Activated T-cell treated with anti-CD3 and anti-CD28 coated beads for 48 hours (primary cell): ENCODE measurements at regions not wholly inside any gene's neighbourhood (a gene's known extent, or its start where the extent isn't known, plus 50 kb on each side); places are given as distances from the start of the nearest gene placed in this dataset.

Experiments
- DNase-seq: peaks from one replicate; pipeline ENCODE4 v3.0.0-alpha.2; 2020; ENCODE audit warnings: low read depth

DNA sequence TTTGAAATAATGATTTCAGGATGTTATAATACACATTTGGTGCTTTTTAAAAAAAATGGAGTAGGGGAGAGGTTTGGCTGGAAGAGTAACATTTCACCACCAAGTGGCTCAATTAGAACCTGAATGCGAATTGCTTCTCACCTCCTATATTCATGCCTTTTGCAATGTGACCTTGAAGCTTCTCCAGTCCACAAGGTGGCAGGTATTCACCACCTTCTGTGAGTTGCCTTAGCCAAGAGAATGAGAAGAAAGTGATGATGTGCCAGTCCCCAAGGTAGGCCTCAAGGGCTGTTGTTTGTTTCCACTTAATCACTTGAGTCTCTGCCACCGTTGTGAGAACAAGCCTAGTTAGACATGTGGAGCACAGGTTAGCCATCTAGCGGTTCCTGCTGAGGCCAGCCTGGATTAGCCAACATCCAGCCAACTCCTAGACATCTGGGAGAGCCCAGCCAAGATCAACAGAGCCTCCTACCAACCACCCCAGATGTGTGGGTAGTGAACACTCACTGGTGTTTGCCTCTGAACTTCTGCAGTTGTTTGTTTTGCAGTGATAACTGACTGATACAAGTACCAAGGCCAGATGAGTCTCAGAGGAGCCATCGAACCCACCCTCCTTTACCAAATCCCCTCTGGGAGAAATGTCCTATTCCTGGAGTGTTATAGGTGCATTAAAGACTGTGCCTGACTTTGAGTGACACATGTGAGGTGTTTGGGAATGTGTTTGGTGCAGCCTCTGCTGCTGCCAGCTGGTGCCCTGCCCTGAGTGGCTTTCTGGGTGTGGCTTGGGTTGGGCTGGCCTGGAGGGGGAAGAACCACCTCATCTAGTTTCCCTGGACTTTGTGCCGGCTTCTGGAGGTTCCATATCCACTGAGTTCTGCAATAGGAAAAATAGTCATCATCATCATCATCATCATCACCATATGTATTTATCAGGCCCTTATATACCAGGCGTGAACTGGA lies 132.5 kb upstream of the RFLNA start:
- no peak for DNase-seq

DNA sequence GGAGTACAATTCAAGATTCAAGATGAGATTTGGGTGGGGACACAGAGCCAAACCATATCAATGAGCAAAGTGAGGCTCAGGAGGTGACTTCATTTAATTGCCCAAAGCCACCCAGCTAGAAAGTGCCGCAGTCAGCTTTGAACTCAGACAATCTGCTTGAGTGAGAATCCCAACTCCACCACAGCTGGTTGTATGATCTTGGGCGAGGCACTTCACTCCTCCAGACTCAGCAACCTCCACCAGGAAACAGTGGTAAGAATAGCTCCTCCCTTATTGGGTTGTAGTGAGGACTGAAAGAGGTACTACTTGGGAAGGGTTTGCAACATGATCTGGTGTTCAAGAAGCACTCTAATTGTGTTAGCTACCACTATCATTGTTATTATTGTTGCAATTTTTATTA lies 129.2 kb upstream of the RFLNA start:
- no peak for DNase-seq

DNA sequence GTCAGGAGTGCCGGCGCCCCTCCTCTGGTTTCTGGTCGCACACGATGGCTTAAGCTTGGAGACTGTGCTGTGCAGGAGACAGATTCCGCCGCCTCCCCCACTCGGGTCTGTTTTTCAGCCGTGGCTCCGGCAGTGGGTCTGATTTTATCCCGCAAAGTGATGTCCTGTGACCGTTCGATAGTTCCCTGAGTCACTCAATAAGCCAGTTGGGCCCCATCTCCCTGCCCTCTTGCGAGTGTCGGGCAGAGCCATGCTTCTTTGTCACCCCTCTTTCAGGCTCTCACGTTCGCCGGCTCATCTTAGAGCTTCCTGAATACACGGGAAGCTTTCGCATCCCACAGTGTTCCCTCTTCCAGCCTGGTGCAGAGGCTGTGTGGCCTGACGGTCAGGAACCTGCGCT lies 127.8 kb upstream of the RFLNA start:
- DNase-seq, result no peak

DNA sequence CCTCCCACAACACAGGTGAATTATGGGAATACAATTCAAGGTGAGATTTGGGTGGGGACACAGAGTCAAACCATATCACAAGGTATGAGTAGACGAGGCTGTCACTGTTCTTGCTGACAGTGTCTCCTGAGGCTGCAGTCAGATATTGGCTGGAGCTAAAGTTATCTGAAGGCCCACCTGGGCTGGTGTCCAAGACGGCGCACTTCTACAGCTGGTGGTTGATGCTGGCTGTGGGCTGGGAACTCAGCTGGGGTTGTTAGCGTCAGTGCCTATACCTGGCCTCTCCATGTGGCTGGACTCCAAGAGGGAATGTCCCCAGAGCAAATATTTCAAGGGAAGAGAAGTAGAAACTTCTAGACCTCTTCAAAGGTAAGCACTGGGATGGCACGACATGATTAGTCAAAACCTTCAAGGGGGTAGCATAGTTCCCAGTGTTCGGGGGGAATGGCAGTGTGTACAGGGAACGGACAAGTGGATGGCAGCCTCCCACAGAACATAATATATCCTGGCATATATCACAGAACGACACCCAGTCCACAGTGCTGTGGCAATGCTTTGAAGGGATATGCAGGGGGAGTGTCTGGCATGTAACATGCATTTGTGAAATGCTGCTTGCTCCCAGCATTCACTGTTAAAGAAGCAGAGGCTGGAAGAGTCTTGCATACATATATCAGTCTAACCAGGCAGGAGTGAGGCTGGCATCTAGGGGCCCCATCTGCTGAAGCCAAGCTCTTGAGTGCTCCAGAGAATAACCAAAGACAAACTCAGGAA lies 126.7 kb upstream of the RFLNA start:
- DNase-seq, result no peak

DNA sequence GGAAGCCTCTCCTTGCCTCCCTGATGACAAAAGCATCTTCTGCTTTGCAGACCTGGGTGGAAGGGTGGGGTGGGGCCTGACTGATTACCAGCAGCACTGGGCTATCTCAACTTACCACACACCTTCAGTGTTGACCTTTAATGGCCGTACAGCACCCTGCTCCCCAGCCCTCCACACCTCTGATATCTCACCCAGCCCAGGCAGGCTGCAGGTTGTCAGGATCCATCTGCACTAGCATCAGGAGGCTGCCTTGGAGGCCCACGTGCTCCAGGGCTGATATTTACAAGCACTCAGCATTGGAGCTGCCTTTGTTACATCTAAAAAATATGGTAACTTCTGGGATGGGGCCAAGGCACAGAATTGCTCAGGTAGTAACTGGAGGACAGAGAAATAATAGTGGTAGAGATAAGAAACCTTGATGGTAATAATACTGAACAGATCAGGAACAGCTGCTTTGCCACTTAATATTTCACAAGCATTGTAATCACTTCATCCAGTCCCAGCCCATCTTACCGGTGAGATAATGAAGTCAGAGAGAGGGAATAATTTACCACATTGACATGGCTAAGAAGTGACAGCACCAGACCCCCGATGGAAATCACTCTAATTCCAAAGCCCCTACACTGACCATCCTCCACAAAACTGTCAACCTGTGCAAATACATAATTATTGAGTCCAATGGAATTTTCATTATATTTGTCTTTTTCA lies 125.2 kb upstream of the RFLNA start:
- no peak for DNase-seq

DNA sequence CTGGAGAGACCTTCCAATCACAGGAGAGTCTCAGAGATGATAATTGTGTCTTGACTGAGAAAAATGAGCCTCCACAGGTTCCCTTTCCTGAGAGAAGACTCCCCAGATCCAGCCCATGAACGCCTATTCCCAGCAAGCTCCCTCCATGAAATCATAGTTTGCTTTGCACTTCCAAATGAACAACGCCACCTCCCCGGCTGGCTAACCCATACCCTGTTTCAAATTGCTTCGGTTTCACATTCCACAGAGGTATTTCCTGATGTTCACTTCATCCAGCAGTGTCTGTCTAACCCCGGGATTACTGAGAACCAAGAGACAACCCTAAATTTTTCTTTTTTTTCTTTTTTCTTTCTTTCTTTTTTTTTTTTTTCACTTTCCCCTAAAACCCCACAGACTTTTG lies 124.1 kb upstream of the RFLNA start:
- no peak for DNase-seq

DNA sequence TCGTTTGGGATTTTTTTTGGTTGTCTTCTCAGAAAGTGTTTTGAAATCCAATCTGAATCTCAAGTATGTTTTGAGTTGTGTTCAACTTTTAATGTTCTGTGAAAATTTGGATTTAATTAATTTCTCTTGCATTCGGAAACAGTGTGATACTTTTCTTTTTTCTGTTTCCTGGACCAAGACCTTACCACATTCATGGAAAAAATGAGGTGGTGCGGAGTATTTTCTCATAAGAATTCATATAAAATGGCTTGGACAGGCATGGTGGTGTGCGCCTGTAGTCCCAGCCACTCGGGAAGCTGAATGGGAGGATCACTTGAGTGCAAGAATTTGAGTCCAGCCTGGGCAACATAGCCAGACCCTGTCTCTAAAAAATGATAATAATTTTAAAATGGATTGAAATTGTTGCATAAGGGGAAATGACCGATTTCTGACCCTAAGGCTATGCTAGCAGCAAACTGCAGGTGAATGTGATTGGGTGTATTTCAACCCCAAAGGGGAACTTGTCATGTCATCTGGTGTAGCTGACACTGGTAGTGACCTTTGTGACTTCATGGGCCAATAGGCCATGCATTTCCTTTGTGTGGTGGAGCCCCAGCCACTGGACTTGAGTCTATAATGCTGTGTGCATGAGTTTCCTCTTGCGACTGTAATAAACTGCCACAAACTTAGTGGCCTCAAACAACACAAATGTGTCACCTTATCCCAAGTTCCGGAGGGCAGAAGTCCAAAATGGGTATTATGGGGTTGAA lies 123.5 kb upstream of the RFLNA start:
- DNase-seq, result no peak

DNA sequence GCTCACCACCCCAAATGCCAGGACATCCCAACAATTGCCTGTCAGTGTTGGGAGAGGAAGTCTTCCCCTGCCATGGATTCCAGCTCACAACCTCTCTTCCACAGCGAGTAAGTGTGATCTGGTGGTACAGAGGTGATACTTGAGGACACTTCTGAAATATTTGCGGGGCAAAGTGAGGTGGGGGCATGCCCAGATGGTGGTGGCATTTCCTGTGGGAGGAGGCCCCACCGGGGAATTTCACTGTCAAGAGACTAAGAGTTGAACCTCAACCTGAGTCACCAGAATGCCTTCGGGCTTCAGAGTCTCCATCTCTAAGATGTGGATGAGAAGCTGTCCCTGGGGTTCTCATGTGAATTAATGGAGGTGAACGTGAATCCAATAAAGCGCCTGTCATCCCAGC lies 122.3 kb upstream of the RFLNA start:
- no peak for DNase-seq

DNA sequence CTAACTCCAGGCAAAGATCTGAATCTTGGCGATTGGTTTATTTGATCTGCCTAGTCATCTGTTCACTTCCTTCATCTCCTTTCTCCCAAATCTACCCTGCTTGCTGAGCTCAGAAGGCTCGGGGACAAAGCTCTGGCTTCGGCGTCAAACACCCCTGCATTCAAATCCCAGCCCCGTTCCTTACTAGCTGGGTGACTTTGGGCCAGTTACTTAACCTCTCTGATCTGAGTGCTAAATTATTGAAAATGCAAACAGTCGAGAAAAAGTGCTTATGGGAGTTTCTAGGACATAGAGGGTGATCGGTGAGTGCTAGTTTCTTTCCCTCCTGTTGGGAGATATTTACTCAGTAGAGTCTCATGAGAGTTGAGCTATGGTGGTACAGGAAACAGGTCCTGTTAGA lies 121.2 kb upstream of the RFLNA start:
- DNase-seq, result no peak

DNA sequence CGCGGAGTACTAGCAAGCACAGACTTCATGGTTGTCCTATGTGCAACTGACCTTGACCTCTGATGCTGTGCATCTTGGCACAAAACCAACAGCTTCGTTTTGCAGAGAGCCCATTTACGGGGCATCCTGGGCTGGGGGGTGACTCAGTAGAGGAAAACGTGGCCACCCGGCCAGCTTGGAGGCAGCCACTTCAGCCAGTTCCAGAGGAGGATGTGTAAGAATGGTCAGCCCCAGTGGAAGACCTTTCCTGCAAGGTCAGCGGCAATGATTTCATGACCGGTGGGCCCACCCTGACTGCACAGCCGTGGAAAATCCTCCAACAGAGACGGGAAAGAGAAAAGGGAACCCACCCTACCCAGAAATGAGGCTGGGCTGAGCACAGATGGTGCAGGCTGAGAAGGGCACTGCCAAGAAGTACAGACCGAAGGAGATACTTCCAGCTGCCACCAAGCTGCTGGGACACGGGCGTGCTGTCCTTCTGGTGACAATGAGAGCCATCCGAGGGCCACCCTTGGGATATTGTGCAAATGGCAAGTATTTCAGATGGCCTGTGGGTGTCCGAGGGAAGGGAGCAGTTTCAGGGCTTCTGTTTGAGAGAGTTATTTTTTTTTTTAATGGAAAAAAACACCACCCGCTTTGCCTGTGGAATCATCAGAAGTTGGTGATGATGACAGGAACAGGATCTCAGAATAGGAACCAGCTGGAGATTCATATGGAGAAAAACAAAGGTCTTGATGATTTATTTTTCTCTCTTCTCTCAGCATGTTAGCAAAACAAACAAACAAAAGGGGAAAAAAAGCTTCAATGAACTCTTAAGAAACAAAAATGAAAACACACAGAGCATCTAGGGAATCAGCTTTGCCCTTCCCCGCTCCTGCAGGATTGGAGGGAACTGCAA lies 120.2 kb upstream of the RFLNA start:
- no peak for DNase-seq

DNA sequence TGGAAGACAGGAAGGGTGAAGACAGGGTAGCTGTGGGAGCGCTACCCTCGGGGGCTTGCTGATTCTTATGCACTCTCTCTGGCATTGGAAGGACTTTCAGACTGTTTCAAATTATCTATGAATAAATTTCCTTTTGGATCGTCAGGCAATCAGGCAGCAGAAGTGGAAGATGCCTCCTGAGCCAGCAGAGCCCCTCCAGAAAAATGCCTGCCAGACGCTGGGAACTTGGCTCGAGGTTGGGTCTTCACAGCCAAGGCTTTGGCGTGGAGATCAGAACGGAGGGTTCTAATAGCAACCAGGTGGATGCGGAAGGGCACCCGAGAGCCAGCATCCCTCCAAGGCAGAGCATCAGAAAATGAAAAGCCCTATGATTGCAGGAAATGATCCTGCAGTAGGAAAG lies 119.2 kb upstream of the RFLNA start:
- no peak for DNase-seq

DNA sequence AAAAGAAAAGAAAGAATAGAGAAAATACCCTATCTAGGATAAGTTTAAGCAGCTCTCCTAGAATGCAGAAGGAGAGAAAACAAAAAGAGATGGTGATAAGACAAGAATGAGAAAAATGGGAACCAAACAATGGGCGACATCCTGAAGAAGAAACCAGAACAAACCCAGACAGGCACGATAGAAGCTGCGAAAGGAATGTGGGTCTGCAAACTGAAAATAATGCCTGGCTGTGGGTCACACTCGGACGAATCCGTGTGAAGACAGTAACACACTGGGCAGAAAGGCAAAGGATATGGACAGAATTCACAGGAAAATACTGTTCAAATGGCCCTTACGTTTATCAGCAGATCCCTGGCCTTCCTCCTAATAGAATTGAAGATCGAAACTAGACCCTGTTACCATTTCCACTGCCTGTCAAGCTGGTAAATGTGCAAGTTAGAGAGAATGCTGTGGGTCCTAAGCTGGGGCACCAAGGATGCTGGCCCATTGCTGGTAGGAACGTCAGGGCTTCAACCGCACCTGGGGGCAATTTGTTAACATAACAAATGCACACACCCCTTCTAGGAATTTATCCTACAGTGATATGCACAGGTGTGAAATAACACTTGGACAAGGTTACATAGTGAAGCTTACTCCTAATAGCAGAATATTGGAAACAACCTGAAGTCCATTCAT lies 117.5 kb upstream of the RFLNA start:
- no peak for DNase-seq

DNA sequence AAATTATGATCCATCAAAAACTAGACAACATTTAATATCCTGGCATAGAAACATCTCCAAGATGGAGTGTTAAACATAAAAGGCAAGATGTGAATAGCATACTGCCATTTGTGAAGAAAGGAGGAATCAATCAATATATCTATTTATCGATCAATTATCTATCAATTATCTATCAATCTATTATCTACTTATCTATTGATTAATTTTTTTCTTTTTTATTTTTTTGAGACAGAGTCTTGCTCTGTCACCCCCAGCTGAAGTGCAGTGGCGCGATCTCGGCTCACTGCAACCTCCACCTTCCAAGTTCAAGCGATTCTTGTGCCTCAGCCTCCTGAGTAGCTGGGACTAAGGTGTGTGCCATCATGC lies 117.0 kb upstream of the RFLNA start:
- no peak for DNase-seq

DNA sequence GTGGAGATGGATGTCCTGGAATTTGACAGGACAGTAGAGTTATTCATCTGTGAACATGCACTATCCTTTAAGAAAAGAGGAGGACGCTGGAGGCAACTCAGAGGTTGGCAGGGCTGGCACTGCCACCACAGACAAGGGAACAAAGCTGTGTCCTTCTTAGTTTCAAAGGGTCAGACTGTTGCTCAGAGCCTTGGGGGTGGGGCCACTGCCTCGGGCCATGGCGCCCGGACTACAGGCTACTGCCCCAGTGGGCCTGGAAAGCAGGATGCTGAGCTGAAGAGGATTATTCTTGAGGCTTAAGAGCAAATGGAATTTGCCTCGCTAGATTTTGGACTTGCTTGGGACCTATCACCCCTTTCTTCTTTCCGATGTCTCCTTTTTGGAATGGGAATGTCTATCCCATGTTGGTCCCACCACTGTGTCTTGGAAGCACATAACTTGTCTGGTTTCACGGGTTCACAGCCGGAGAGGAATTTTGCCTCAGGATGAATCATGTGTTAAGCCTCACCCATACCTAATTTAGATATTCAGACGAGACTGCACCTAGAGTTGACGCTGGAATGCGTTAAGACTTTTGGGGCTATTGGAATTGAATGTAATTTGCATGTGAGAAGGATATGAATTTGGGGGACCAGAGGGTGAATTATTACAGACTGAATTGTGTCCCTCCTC lies 114.8 kb upstream of the RFLNA start:
- DNase-seq, result no peak

DNA sequence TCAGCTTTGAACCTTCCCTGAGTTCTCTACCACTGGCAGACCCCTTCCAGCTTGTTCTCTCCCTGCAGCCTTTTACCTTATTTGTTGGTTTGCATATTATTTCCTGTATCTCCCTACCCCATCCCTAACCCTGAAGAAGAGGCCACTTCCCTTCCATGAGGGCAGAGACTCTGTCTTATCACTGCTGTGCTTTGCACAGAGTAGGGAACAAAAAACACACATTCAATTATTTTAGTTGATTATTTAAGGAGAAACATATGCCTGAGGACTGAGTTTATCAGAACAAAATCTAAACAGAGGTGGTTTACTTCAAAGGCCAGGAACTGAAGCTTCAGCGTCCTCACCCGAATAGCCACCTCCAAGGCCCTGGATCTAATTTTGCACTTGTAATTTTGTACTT lies 111.7 kb upstream of the RFLNA start:
- DNase-seq, result no peak

DNA sequence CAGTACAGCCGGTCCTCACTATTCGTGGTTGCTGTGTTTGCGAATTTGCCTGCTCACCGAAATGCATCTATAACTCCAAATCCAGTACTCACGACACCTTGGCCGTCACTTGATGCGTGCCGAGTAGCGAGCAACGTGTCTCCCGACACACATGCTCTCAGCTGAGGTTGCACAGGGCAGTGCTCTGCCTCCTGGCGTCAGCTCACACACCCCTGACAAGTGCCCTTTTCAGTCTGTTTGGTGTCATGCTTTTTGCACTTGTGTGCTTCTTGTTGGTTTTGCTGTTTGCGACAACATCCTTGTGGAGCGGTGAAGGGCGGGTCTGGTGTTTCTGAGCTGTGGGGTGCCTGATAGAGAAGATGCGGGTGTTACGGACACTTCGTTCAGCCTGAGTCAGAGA lies 110.4 kb upstream of the RFLNA start:
- DNase-seq, result no peak

DNA sequence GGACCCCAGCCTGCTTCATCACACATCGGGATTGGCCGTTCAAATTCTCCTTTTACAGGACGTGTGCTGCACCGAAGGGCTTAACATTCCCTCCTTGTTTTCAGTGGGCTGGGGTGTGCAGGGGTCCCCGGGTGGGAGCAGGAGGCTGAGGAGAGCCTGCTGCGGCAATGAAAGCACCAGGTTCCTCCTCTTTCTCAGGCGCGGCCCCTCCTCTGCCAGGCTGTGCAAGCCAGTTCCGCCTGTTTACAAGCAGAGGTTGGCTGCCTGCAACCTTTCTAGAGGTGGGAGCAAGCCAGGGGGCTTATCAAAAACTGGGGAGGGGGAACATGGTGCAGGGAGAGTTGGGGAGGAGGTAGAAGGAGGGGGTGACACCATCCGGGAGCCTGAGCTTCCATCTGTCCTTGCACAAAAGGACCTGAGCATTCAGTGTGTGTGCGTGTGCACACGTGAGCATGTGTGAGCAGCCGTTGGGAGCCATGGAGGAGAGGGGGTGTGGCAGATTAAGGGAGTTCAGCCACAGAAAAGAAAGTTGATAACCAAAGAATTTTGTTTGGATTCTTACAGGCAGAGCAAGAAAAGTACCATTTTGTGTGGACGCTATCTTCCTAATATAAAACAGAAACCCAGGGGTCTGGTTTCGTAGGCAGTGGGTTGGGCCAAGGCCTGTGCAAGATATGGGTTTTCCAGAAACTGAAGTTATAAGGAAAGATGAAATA lies 108.8 kb upstream of the RFLNA start:
- DNase-seq, result no peak

DNA sequence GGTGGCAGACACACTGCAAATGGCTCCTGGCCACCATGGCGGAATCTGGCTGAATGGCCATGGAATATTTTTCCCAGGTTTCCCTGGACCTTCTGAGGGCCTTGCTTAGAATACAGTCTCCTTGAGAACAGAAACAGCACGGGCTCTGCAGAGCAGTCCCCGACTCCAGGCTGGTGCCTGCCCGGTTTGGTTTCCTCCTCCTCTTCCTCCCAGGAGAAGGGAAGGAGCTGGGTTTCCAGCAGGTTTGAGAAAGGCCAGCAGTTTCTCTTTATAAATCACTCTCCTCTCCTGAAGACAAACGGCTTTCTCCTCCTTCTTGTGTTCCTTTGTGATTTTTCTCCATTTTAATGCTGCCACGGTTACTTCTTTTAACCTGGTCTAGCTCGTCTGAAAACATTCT lies 106.8 kb upstream of the RFLNA start:
- DNase-seq, result no peak
